GM19468 (cell line): ENCODE measurements at regions not wholly inside any gene's neighbourhood (a gene's known extent, or its start where the extent isn't known, plus 50 kb on each side); places are given as distances from the start of the nearest gene placed in this dataset.
"Not testable (repeated sequence)": the region's sequence is repeated elsewhere in the genome, so short reads cannot be mapped to it uniquely, and the experiment has no call there.

Source experiments
- ATAC-seq: cut with Tn5 transposase; IDR thresholded peaks from one replicate; pipeline ENCODE4 v1.9.1; 2021; ENCODE audit warnings: mild to moderate bottlenecking, moderate library complexity, moderate number of reproducible peaks; ENCODE audit not compliant: unreplicated experiment; ENCODE audit errors: extremely low read depth

DNA sequence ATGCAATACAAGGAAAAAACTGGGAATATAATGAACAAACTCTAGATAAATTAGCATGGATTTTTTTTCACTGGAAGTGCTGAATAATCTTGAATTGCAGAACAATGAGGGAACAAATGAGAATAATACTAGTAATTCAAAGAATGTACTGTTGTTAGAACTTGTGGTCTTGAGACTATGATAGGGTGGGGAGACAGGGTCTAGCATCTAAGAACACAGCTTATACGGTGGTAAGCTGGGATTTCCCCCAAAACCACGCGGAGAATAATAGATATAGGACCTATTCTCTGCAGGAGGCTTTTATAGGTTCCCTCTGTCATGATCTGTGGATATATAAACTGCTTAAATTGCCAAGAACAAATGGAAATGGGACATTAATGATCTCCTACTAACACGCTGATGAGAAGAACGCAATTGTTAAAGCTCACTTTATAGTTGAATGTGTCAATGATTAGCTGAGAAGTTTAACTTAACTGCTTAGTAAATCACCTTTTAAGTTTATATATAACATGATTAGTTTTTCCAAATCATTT is 692.3 kb downstream of the ZPLD1 start:
- ATAC-seq = no peak

DNA sequence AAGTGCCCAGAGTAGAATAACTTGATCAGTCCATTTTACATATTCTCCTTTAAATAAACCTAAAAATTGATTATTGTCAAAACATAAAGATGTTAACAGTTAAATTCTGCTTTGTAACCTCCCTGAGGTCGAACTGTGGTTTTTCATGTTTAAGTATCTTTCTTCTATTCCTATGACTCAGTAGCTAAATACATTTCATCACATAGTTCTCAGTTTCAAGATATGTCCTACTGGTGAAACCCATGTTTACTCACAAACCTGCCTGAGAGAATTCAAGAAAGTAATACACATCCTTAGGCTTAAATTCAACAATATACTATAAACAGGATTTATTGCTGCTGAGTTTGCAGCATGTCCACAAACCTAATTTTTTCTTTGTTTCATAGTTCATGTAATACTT is 692.9 kb downstream of the ZPLD1 start:
- peak; percentile 84 for ATAC-seq

DNA sequence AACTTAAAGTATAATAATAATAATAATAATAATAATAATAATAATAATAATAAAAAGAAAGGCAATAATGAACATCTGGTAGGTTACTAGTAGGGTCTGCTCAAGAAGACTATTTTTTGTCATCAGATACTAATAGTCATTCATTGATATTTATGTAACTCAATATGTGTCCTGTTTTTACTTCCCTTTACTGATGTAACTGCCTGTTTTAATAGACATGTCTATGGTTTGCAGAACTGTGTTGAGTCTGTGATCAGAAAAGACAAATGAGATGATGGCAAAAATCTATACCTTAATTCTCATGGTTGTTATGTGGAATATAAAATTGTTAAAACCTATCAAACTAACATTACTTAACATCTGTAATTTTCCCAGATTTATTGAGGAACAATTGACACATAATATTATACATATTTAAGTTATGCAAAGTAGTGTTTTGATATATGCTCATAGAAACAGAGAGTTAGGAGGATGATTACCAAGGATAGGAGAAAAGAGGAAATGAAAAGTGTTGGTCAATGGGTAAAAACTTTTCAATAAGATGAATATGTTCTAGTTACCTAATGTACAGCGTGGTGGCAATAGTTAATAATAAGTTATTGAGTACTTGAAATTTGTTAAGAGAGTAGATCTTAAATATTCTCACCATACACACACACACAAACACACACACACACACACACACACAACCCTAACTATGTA is 699.4 kb downstream of the ZPLD1 start:
- ATAC-seq = peak; percentile 63

DNA sequence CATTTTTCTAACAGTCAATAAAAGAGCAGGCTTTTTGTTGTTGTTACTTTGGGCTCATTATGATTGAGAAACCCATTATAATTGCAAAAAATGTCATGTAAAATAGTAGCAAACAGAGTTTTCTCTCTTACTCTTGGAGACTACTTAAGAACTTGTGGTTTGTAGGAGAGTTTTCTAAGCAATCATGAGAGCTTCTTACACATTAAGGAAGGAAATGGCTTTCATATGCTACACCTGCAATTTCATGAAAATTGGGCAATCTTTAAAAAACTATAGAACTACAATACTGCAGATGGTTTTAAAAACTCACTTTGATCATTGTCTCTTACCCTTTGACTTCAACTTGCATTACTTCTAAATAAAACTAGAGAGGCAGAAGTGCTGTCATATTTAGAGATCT is 701.8 kb downstream of the ZPLD1 start:
- no peak for ATAC-seq

DNA sequence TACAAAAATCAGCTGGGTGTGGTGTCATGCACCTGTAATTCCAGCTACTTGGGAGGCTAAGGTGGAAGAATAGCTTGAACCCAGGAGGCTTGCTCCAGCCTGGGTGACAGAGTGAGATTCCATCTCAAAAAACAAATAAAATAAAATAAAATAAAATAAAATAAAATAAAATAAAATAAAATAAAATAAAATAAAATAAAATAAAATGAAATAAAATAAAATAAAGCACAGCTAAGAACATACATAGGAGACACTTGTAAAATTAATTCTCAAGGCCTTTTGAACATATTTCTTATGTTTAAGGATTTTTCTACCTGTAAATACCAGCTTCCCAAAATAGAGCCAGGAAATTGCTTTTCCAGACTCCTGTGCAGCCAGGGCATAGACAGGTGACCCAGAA is 703.0 kb downstream of the ZPLD1 start:
- no peak for ATAC-seq

DNA sequence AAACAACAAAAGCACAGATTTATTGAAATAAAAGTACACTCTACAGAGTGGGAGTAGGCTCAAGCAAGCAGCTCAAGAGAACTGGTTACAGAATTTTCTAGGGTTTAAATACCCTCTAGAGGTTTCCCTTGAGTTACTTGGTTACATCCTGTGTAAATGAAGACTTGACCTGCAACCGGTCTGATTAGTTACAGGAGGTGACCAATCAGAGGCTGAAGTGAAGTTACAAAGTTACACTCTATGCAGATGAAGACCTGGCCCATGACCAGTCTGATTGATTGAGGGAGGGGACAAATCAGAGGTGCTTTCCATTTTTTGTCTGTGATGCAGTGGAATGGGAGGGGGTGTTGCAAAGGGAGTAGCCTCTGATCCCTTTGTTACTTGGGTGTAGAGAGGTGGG is 723.4 kb downstream of the ZPLD1 start:
- ATAC-seq = no peak

DNA sequence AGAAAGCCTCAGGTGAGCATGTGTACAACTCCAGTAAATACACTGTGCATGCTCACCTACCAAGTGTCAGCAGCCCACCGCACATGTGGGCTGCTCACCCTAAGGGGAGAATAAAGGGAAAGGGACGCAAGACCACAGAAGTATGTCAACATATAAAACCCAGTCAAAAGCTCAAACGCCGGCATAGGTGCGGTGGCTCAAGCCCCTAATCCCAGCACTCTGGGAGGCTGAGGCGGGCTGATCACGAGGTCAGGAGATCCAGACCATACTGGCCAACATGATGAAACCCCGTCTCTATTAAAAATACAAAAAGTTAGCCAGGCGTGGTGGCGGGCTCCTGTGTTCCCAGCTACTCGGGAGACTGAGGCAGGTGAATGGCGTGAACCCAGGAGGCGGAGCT is 732.1 kb downstream of the ZPLD1 start:
- no peak for ATAC-seq

DNA sequence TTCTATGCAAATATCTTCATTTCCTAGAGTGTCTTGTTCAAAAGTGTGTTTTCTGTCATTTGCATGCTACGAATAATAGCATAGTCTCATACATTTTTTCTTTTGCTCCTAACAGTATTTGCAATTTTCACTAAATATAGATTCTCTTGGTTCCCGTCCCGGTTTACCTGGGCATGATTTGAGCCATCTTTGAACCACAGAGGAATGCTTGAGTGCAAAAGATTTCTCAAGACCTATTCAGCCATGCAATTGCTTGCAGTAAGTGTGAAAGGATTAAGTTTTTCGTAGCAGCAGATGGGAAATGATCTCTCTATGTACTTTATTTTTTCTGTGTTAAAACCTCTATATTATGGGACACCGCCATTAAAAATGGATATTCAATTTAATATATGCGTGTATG is 733.0 kb downstream of the ZPLD1 start:
- no peak for ATAC-seq

DNA sequence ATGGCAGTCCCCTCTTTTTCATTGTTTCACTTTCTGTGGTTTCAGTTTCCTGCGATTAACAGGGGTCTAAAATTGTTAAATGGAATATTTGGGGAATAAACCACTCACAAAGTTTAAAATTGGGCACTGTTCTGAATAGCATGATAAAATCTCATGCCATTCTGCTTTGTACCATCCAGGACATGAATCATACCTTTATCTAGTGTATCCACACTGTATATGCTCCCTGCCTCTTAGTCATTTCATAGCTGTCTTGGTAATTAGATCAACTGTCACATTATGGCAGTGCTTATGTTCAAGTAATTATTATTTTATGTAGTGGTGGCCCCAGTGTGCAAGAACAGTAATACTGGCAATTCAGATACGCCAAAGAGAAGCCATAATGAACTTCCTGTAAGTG is 734.5 kb downstream of the ZPLD1 start:
- no peak for ATAC-seq

DNA sequence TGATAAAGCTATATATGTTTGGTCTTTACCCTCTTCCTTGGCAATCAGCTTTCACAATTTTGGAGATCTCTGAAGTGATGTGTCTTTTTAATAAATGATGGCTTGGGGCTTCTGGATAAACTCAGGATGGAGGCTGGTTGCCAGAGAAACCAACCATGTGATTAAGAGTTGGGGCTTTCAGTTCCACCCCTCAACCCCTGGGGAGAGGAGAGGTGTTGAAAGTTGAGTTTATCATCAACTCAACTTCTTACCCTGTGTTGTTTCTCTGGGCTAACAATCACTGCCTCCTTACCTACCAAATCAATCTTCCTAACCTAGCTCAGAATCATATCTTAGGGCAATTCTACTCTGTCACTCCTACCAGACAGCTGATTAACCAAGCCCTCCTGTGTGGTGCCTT is 735.8 kb downstream of the ZPLD1 start:
- peak; percentile 16 for ATAC-seq

DNA sequence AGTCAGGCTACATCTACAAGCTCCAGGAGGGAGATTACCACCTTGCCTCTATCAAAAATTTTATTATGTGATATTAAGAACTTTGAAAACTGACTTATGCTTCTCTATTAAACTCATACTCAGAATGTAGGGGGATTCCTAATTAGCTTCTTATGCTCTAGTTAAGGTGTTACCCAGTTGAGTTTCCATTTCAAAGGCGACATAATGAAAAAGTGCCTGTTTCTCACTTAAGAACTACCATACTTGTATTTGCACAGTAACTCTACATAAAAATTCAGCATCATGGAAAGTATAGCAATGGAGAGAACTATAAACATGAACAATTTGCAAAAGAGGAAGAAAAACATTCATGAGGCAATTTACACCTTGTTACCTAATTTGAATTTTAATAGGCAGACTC is 739.1 kb downstream of the ZPLD1 start:
- ATAC-seq = no peak

DNA sequence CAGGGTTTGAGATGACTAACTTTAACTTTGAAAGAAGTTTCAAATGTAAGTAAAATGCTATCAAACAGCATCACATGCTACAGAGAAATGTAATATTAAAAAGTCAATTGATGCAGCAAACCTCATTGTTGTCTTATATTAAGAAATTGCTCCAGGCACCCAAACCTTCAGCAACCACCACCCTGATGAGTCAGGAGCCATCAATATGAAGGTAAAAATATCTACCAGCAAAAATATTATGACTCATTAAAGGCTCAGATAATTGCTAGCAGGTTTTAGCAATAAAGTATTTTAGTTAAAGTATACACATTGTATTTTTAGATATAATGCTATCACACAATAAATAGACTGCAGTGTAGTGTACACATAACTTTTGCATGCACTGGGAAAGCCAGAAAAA is 746.3 kb downstream of the ZPLD1 start:
- ATAC-seq = no peak

DNA sequence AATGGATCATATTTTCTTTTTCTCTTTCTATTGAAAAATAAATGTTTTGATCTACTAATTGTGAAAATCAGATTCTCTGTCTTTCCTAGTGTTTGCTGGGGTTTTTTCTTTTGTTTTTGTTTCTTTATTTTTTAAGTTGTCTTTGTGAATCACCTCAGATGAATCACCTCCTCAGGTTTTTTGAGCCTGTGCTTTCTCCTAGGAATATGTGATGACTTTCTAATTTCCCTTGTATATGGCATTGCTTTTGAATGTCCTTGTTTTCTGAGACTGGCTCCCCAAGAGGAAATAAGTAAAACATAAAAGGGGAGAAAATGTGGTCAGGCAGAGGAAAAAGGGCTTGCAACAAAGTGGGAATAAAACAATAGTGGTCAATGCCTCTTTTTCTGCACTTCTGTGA is 750.0 kb downstream of the ZPLD1 start:
- ATAC-seq = no peak

DNA sequence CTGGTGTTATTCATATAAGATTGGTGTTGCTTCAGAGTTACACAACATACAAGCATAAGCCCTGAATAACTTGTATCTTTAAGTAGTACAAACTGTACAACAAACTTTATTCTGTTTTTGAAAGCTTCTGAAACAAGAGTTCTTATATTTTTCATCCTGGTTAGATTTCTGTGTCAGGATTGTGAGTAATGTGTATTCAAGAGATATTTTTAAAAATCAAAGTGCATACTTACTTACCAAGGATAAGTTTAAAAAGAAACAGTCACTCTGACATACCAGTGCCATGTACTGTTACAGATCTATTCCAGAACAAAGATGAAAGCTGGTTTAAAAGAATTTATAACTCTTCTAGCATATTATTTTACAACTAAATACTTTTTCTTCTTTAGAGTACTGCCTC is 755.1 kb downstream of the ZPLD1 start:
- no peak for ATAC-seq

DNA sequence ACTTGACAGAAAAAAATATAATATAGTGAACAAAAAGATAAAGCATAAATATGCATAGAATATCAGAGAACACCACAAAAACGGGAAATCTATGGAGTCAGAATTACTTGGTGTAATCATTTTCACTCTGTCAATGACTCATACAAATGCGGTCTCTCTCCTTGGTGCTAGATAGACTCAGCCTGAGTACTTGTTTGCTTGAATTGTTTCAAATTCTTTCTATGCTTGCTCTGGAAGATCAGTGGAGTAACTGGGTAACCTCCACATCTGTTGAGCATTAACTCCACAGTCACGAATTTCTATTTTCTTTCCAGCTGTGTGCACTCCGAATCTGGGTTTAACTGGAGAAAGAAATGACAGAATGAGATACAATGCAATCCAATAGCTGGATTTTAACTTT is 760.4 kb downstream of the ZPLD1 start:
- ATAC-seq = no peak

DNA sequence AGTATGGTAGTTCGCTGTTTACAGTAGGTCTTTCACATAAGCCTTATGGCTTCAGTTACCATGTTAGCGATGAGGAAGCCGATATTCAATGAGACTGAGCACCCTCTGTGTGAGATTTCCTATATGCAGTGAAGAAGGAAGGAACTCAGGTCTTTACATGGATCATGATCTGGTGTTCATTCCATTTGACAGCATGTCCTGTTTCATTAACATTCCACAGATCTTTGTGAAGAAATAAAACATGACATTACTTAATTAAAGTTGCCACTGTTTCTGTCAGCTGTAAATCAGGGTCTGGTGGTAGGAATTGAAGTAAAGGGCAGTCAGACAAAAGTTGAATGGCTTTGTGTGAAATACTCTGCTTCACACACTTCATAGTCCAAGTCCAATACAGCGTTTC is 768.6 kb downstream of the ZPLD1 start:
- ATAC-seq = no peak

DNA sequence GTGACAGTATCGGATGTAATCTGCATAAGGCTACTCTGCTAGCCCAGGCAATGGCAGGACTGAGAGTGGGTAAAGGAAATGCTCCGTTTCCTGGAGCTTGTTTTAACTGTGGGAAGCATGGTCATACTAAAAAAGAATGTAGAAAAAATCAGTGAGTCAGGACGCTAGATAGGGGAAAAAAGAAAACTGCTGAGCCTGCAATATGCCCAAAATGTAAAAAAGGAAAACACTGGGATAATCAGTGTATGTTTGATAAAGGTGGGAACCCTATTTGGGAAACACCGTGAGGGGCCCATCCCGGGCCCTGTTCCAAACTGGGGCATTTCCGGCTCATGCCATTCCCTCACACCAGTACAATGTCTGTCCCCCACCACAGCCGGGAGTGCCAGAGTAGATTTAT is 775.8 kb downstream of the ZPLD1 start:
- ATAC-seq = no peak

DNA sequence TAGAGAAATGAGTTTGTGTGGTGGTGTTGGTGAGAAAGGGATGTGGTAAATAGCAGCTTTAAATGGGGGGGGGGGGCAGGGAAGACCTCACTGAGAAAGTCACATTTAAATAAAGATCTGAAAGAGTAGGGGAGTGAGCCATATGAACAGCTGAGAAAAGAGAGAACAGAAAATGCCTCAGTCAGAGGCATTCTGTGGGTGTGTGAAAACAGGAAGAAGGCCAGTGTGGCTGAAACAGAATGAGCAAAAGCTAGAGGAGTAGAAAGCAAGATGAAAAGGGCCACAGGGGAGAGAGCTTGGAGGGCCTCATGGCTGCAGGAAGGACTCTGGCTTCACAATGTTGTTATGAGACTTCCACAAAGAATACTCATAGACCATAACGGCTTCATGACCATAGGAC is 783.3 kb downstream of the ZPLD1 start:
- peak; percentile 100 for ATAC-seq

DNA sequence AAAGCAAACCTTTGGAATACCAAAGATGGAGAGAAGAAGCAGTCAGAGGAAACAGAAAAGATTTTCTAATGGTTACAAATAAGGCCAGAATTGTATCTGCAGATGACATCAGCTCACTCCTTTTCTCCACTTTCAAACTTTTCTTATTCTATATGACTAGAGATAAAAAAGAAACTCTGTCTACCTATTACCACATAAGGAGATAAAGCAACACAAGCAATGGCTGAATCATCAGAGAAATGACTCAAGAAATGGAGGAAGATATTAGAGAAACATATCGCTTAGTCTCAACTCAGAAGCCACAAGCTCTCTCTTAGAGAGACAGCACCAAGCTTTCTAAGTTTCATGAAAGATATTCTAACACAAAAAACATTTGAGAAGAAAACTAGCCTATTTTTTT is 784.0 kb downstream of the ZPLD1 start:
- peak; percentile 3 for ATAC-seq

DNA sequence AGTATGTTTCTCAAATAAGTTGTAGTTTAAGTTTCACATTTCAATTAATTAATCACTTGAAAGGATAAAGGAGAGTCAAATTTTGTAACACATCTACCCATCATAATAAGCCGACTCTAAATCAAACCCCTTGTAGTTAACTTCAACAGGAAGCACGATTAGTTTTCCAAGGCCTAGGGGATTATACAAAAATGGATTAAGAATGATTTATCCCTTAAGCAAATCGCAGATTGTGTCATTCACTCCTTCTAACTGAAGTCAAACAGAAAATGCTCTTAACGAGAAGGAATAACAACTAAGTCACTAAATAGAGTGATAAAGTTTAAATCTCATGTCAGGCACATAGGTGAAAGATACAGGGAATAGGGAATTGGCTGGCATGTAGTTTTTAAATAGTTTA is 792.8 kb downstream of the ZPLD1 start:
- no peak for ATAC-seq

DNA sequence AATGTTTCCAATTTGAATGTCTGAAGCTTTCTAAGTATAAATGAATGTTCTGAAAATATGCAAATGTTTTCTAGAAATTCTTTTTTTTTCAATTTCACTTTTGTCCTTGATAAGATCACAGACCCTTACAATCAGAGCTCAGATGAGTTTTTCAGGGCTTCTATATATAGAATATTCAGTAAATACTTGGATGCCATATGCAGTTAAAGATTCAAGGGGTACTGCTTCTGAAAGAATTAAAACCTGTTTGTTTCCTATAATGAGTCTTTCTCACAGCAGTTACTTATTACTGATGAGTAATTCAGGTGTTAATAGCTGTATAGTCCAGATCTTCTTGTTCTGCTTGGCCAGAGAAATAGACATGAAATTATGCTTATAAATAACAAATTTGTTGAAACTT is 812.6 kb downstream of the ZPLD1 start:
- peak; percentile 61 for ATAC-seq

DNA sequence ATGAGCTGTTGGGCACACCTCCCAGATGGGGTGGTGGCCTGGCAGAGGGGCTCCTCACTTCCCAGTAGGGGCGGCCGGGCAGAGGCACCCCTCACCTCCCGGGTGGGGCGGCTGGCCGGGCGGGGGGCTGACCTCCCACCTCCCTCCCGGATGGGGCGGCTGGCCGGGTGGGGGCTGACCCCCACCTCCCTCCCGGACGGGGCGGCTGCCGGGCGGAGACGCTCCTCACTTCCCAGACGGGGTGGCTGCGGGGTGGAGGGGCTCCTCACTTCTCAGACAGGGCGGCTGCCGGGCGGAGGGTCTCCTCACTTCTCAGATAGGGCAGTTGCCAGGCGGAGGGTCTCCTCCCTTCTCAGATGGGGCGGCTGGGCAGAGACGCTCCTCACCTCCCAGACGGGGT is 820.0 kb downstream of the ZPLD1 start:
- not testable (repeated sequence) for ATAC-seq
